ENCODE measurements at regions not wholly inside any gene's neighbourhood (a gene's known extent, or its start where the extent isn't known, plus 50 kb on each side); places are given as distances from the start of the nearest gene placed in this dataset.

- H3K27ac Mint-ChIP-seq (ENCODE audit: unreplicated experiment) = no peak overlapping the region
- DNase-seq (ENCODE audit: low spot score) = no peak
- H3K27me3 Mint-ChIP-seq (ENCODE audit: unreplicated experiment) = no peaks in the 10 kb centered on the region
- H3K4me1 Mint-ChIP-seq (ENCODE audit: unreplicated experiment) = no peaks in the 10 kb centered on the region
- H3K9me3 Mint-ChIP-seq (ENCODE audit: unreplicated experiment) = no peaks in the 10 kb centered on the region
- no peaks in the 10 kb centered on the region for H3K36me3 Mint-ChIP-seq (ENCODE audit: low read depth, unreplicated experiment)
- no peak overlapping the region for H3K4me3 Mint-ChIP-seq (ENCODE audit: unreplicated experiment)
- no peak for TF ChIP-seq CTCF (IDR thresholded peaks at IDR 0.05; ENCODE audit: unreplicated experiment)
These were observed 795.7 kb upstream of the SLIT2 start for GRCh38 chr4:19455850-19456602.

GRCh38 chr4:19455196-19455595, 796.5 kb upstream of the SLIT2 start:
- Mint-ChIP-seq H3K27ac (ENCODE audit: unreplicated experiment) (no peak overlapping the region), H3K9me3 (ENCODE audit: unreplicated experiment) (no peaks in the 10 kb centered on the region), H3K27me3 (ENCODE audit: unreplicated experiment) (no peaks in the 10 kb centered on the region), H3K36me3 (ENCODE audit: low read depth, unreplicated experiment) (no peaks in the 10 kb centered on the region), H3K4me3 (ENCODE audit: unreplicated experiment) (no peak overlapping the region), H3K4me1 (ENCODE audit: unreplicated experiment) (no peaks in the 10 kb centered on the region)
- TF ChIP-seq CTCF (IDR thresholded peaks at IDR 0.05; ENCODE audit: unreplicated experiment) = no peak
- DNase-seq (ENCODE audit: low spot score) = no peak

DNA sequence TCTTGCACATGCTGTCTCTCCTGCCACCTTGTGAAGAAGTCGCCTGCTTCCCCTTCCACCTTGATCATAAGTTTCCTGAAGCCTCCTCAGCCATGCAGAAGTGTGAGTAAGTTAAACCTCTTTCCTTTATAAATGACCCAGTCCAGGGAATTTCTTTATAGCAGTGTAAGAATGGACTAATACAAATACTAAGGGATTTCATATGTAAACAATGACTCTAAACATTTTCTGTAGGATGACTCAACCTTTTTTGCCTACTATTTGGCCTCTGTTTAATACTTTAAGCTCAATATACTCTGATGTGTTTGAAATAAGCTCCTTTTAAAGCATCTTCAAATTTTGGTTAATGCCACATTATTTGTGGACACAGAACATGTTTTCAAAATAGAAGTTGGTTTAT, 813.5 kb upstream of the SLIT2 start:
- H3K27me3 Mint-ChIP-seq (ENCODE audit: unreplicated experiment) = peaks cover 7% of the 10 kb centered on the region
- H3K4me1 Mint-ChIP-seq (ENCODE audit: unreplicated experiment) = no peaks in the 10 kb centered on the region
- peaks cover 14% of the 10 kb centered on the region for H3K36me3 Mint-ChIP-seq (ENCODE audit: low read depth, unreplicated experiment)
- H3K27ac Mint-ChIP-seq (ENCODE audit: unreplicated experiment) = no peak overlapping the region
- no peak for DNase-seq (ENCODE audit: low spot score)
- H3K4me3 Mint-ChIP-seq (ENCODE audit: unreplicated experiment) = no peak overlapping the region
- no peak for TF ChIP-seq CTCF (IDR thresholded peaks at IDR 0.05; ENCODE audit: unreplicated experiment)
- peaks cover 4% of the 10 kb centered on the region for H3K9me3 Mint-ChIP-seq (ENCODE audit: unreplicated experiment)

DNA sequence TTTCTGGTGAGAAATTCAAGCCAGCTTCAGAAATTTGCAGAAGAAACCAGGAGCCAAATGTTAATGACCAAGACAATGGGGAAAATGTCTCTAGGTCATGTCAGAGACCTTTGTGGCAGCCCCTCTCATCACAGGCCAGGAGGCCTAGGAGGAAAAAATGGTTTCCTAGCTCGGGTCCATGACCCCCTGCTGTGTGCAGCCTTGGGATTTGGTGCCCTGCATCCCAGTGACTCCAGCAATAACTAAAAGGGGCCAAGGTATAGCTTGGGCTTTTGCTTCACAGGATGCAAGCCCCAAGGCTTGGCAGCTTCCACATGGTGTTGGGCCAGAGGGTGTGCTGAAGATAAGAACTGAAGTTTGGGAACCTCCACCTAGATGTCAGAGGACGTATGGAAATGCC, 814.7 kb upstream of the SLIT2 start:
- no peak overlapping the region for H3K27ac Mint-ChIP-seq (ENCODE audit: unreplicated experiment)
- H3K27me3 Mint-ChIP-seq (ENCODE audit: unreplicated experiment) = peaks cover 7% of the 10 kb centered on the region
- H3K4me1 Mint-ChIP-seq (ENCODE audit: unreplicated experiment) = no peaks in the 10 kb centered on the region
- peaks cover 14% of the 10 kb centered on the region for H3K36me3 Mint-ChIP-seq (ENCODE audit: low read depth, unreplicated experiment)
- TF ChIP-seq CTCF (IDR thresholded peaks at IDR 0.05; ENCODE audit: unreplicated experiment) = no peak
- no peak overlapping the region for H3K4me3 Mint-ChIP-seq (ENCODE audit: unreplicated experiment)
- H3K9me3 Mint-ChIP-seq (ENCODE audit: unreplicated experiment) = peaks cover 4% of the 10 kb centered on the region
- DNase-seq (ENCODE audit: low spot score) = no peak

DNA sequence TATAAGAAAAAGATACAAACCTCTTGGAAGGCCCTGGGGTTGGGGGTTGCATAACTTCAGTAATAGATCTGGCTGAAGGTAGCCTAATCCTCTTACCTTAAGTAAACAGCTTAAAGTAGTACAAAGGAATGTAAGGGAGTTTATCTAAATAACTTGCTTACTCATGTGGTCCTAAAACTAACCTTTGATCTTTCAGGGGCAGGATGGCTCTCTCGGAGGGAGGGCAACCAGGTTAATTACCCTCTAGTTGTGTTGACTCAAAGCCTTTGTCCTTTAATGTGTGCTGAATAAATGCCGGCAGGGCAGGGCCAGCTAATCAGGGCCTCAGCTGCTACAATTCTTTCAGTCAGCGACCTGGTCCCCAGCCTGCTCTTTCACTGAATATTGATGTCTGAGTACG, 822.0 kb upstream of the SLIT2 start:
- Mint-ChIP-seq H3K27ac (ENCODE audit: unreplicated experiment) (no peak overlapping the region), H3K9me3 (ENCODE audit: unreplicated experiment) (peaks cover 9% of the 10 kb centered on the region), H3K4me3 (ENCODE audit: unreplicated experiment) (no peak overlapping the region), H3K27me3 (ENCODE audit: unreplicated experiment) (no peaks in the 10 kb centered on the region), H3K36me3 (ENCODE audit: low read depth, unreplicated experiment) (peaks cover 10% of the 10 kb centered on the region), H3K4me1 (ENCODE audit: unreplicated experiment) (no peaks in the 10 kb centered on the region)
- TF ChIP-seq CTCF (IDR thresholded peaks at IDR 0.05; ENCODE audit: unreplicated experiment) = no peak
- no peak for DNase-seq (ENCODE audit: low spot score)

Measured in endothelial cell (in vitro differentiated cells).